T47D (cell line): ENCODE measurements at regions not wholly inside any gene's neighbourhood (a gene's known extent, or its start where the extent isn't known, plus 50 kb on each side); places are given as distances from the start of the nearest gene placed in this dataset.
"Not testable (repeated sequence)": the region's sequence is repeated elsewhere in the genome, so short reads cannot be mapped to it uniquely, and the experiment has no call there.

Experiments
- DNase-seq, 2 experiments: peaks; one replicate each; pipeline versions ENCODE4 v3.0.0 to v3.0.0-alpha.2; 2011 to 2012; ENCODE audit warnings: low read depth in 1 of 2, low spot score in 1 of 2
- JUND ChIP-seq: IDR thresholded peaks from 2 replicates; pipeline ENCODE4 v1.6.1; 2012; ENCODE audit warnings: low read depth
- in situ Hi-C: cut with HindIII; loops from 2 replicates; pipeline ENCODE4 v1.10.0; 2016; ENCODE audit warnings: low sequenced_read_pairs, low pct_unique_long_range_greater_than_20kb

GRCh38 chr2:128409326-128410034 is 90.8 kb upstream of the HS6ST1 start:
- no peak for TF ChIP-seq JUND
- in situ Hi-C loops, result no loop called here
- no peak for DNase-seq

DNA sequence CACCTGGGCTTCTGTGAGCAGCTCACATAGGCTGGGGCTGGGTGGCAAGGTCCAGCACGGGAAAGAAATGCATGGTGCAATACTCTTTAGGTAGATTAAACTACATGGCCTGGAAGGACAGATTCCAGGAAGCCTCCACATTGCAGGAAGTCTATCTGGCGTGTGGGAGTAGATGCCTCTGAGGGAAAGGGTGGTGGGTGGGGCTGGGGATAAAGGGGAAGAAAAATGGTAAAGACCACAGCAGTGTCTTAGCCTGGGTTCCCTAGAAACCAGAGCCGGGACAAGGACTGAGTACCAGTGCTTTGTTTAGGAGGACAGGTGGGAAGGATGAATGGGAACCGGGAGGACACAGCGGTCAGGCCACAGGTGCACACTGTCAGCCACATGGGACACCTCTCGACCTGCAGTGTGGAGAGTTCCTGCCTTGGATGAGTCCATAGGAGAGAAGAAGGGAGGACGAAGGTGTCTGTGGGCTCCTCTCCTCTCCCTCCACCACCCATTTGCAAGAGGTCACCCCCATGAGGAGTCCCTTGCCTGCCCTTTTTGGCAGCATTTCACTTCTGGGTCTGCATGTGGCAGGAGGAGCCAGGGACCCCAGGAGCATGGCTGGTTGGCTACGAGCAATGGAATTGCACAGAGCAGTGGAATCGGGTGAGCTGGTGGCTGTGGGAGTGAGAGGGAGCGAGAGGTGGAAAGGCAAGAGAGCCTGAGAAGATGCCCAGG is 91.5 kb upstream of the HS6ST1 start:
- DNase-seq, result no peak
- in situ Hi-C loops, result no loop called here

DNA sequence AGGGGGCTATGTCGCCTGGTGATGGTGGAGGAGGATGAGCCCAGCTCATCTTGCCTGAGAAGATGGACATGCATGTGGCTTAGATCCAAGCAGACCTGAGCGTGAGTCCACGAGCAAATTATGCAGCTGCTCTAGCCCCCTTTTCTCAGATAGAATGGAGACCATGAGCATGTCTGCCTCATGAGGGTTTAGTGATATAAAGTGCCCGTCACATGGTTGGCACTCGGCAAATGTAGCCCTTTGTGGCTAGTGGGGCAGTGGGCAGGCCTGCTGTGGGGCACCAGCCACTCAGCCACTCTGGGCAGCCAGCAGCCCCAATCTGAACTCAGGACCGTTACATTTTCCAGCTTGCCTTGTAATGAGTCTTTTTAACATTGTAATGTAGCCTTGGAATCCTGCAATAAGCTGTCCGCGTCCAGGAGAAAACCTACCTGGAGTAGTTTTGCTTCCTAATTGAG is 92.1 kb upstream of the HS6ST1 start:
- TF ChIP-seq JUND, result no peak
- no peak for DNase-seq
- in situ Hi-C loops, result no loop called here

More for the DNA sequence above, 91.5 kb upstream of the HS6ST1 start:
- TF ChIP-seq JUND, result no peak

DNA sequence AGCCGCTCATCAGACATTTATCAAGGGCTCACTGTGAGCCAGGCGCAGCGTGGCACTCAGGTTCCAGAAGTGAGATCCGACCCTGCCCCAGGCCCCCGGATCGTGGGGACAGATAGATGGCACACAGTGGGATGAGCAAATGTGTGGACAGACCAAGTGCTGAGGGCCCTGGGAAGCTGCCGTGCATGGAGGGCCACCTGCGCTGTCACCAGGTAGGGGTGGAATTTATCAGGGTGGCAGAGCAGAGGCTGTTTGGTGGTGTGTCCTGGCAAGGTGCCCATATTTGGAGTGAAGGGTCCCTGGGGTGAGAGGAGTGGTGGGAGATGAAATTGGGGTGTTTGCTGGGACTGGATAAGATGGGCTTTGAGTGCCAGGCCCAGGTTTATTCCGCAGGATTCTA is 92.8 kb upstream of the HS6ST1 start:
- in situ Hi-C loops, result no loop called here
- no peak for TF ChIP-seq JUND
- no peak for DNase-seq

DNA sequence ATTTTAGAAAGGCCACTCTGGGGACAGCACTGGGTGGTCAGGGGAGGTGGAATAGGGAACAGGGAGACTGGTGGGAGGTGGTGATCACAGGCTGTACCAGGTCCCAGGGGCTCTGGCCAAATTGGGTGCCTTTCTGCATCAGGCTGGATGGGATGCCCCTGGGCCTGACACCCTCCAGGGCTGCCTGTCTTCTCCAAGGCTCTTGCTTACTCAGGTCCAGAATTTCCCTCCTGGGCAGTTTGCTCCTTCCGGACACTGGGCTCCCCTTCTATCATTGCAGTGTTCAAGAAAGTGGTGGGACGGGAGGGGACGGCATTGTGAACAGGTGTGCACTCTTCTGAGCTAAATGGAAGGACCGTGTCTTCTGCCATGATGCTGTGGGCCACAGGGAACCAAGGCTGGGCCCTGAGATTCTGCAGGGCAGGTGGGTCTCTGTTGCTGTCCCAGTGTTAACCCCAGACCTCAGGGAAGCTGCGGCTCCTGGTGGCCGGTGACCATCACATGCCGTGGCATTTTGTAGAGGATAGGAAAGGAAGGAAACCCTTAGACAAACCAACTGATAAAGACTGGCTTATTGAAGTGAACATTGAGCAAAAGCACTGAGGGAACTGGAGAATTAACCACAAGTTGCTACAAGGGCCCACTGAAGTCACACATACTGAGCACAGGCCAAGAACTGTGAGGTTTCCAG is 93.7 kb upstream of the HS6ST1 start:
- in situ Hi-C loops, result no loop called here
- no peak for TF ChIP-seq JUND
- DNase-seq, result no peak

DNA sequence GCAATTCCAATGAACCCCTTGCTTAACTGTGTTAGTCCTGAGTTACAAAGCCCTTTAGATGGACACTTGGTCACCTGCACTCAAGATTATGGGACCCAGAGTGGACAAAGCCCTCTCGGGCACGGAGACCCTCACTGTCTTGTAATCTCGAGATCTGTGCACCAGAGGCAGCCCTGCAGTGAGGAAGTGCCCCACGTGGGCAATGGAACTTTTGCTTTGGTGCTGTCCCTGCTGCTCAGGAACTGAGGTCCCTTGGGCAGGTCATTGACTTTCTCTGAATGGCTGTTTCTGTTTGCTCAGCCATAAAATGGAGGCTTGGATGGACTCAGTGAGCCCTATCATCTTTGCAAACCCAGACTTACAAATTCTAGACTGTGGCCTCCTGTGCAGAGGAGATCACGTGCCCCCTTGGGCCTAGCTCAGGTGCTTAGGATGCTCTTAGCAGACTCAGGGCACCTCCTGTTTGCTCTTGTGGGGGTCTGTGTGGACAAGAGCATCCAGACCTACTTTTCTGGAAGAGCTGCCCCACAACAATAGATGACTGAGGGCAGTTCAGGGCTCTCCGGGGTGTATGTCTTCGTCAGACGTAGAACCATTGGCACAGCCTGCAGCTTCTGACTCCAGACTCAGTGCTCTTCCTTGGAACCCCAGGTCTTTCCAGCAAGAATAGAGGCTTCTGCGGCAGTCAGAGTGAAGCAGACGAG is 94.5 kb upstream of the HS6ST1 start:
- in situ Hi-C loops, result no loop called here
- TF ChIP-seq JUND, result no peak
- no peak for DNase-seq

DNA sequence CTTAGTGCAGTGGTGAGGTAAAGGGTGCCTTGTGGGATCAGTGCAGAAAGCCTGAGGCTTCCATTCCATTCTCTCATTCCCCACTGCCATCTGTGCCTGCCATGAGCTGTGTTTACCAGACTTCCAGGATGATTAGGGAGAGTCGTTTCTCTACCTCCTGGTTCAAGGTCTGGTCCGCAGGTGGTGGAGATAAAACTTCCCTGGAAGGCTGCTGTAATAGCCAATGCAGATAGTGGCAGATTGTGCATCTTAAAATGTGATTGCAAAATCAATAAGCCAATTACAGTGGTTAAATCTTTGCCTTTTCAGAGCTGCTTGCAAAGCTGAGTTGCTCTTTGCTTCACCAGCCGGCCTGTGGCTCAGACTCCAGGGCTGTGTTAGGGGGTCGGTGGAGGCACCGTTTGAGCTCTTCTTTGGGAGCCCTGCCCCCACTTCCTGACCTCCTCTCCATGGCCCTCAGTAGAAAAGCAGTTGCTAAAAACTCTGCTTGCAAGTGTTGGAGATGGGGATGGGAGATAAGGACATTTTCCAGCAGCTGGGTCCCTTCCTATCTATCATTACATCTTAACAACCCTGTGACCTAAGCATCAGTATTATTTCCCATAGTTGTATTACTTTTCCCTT is 95.2 kb upstream of the HS6ST1 start:
- DNase-seq, result no peak
- in situ Hi-C loops, result no loop called here
- TF ChIP-seq JUND, result no peak

- in situ Hi-C loops, result no loop called here
- no peak for TF ChIP-seq JUND
- DNase-seq, result no peak
Measured at GRCh38 chr2:128414351-128414750, 95.7 kb upstream of the HS6ST1 start.

- in situ Hi-C loops, result no loop called here
- no peak for DNase-seq
- no peak for TF ChIP-seq JUND
Measured at GRCh38 chr2:128414946-128415778, 96.5 kb upstream of the HS6ST1 start.

GRCh38 chr2:128415779-128416061 is 97.1 kb upstream of the HS6ST1 start:
- in situ Hi-C loops, result no loop called here
- no peak for TF ChIP-seq JUND
- DNase-seq, result no peak

GRCh38 chr2:128416109-128416785 is 97.6 kb upstream of the HS6ST1 start:
- no peak for DNase-seq
- TF ChIP-seq JUND, result no peak
- in situ Hi-C loops, result no loop called here

DNA sequence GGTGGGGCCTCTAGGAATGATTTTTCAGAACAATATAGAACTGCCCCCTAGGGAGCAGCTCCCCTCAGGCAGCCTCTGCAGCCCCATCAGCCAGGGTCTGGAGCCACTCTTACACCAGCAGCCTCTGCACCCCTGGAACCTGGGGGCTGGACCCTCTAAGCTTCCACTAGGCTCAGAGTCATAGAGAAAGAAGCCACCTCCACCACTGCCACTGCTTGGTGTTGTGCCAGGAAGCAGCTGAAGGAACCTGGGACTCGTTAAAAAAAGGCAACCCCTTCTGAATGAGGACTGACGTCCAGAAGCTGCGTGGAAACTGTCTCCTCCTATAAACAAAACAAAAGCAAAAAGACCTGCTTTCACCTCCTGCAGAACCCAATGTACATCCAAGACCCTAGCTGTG is 98.1 kb upstream of the HS6ST1 start:
- DNase-seq, result no peak
- in situ Hi-C loops, result no loop called here
- TF ChIP-seq JUND, result no peak

DNA sequence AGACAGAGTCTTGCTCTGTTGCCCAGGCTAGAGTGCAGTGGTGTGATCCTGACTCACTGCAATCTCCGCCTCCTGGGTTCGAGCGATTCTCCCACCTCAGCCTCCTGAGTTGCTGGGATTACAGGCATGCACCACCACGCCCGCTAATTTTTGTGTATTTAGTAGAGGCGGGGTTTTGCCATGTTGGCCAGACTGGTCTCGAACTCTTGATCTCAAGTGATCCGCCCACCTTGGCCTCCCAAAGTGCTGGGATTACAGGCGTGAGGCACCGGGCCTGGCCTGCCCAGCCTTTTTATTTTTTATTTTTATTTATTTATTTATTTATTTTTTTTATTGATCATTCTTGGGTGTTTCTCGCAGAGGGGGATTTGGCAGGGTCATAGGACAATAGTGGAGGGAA is 98.6 kb upstream of the HS6ST1 start:
- DNase-seq, in situ Hi-C loops: not testable (repeated sequence)
